SU-DHL-6 (cell line): ENCODE measurements at regions not wholly inside any gene's neighbourhood (a gene's known extent, or its start where the extent isn't known, plus 50 kb on each side); places are given as distances from the start of the nearest gene placed in this dataset.

Source experiments
- H2AFZ ChIP-seq: fragments of 200-600 bp; sonication (generic); 2 replicates; pipeline ENCODE4 v1.6.1; 2014; ENCODE audit warnings: low read depth, mild to moderate bottlenecking, moderate library complexity, mixed read lengths, antibody characterized with exemption, low read length; ENCODE audit not compliant: severe bottlenecking
- H3F3A ChIP-seq: fragments of 200-600 bp; shearing (Covaris generic); 2 replicates; pipeline ENCODE4 v1.6.0; 2016; ENCODE audit warnings: antibody characterized with exemption, mild to moderate bottlenecking; ENCODE audit not compliant: insufficient read depth
- H3K27ac ChIP-seq: fragments of 200-600 bp; sonication (generic); 2 replicates; pipeline ENCODE4 v1.5.1; 2016; ENCODE audit warnings: low read depth, mild to moderate bottlenecking, low read length, moderate library complexity, mixed read lengths
- H3K27me3 ChIP-seq: fragments of 200-600 bp; sonication (generic), shearing (Covaris generic); 2 replicates; pipeline ENCODE4 v1.6.0; 2014; ENCODE audit warnings: mild to moderate bottlenecking, low read length
- H3K36me3 ChIP-seq: fragments of 200-600 bp; sonication (generic); 2 replicates; pipeline ENCODE4 v1.6.1; 2014; ENCODE audit warnings: mild to moderate bottlenecking, low read length, mixed read lengths
- H3K4me2 ChIP-seq: fragments of 300-600, 200-600 bp; shearing (Covaris generic), sonication (generic); 2 replicates; pipeline ENCODE4 v1.6.0; 2014; ENCODE audit warnings: low read length, low read depth, mild to moderate bottlenecking; ENCODE audit not compliant: poor library complexity, severe bottlenecking
- H3K4me3 ChIP-seq: fragments of 200-600 bp; sonication (generic); 2 replicates; pipeline ENCODE4 v1.5.1; 2014; ENCODE audit warnings: antibody characterized with exemption, low read length, mild to moderate bottlenecking, mixed read lengths; ENCODE audit not compliant: insufficient read depth, poor library complexity, severe bottlenecking
- H3K79me2 ChIP-seq: fragments of 200-600 bp; sonication (generic); 2 replicates; pipeline ENCODE4 v1.6.1; 2014; ENCODE audit warnings: mild to moderate bottlenecking, low read length, moderate library complexity; ENCODE audit not compliant: insufficient read depth
- H3K9ac ChIP-seq: fragments of 200-600 bp; sonication (generic); 2 replicates; pipeline ENCODE4 v1.7.0; 2014; ENCODE audit warnings: mild to moderate bottlenecking, low read length
- H3K9me2 ChIP-seq: fragments of 200-600 bp; sonication (generic); replicated peaks from 2 replicates; pipeline ENCODE4 v1.6.1; 2014; ENCODE audit warnings: low read length; ENCODE audit not compliant: insufficient read depth
- H3K9me3 ChIP-seq: fragments of 200-600 bp; sonication (generic); 2 replicates; pipeline ENCODE4 v1.6.1; 2014; ENCODE audit warnings: low read length, mixed read lengths; ENCODE audit not compliant: insufficient read depth
- H4K20me1 ChIP-seq: fragments of 200-600 bp; sonication (generic); 2 replicates; pipeline ENCODE4 v1.6.1; 2014; ENCODE audit warnings: low read depth, mild to moderate bottlenecking, antibody characterized with exemption, low read length, moderate library complexity, mixed read lengths
- CTCF ChIP-seq: fragments of 200-600 bp; sonication (generic); IDR thresholded peaks from one replicate; pipeline ENCODE4 v1.5.1; 2017; ENCODE audit warnings: antibody characterized with exemption, mild to moderate bottlenecking, low read length, moderate library complexity; ENCODE audit not compliant: insufficient read depth, poor library complexity, severe bottlenecking
- EZH2phosphoT487 ChIP-seq: fragments of 200-600 bp; sonication (generic), shearing (Covaris generic); conservative IDR thresholded peaks from 2 replicates; pipeline ENCODE4 v1.6.1; 2018; ENCODE audit warnings: mild to moderate bottlenecking, antibody characterized with exemption, low read length, moderate library complexity, mixed read lengths

GRCh38 chr3:69647081-69647480 is 92.2 kb upstream of the MITF start:
- no peaks in the 10 kb centered on the region for H4K20me1 ChIP-seq
- H3K79me2 ChIP-seq: no peaks in the 10 kb centered on the region
- no peak overlapping the region for H3K4me3 ChIP-seq
- H3K36me3 ChIP-seq: no peaks in the 10 kb centered on the region
- no peaks in the 10 kb centered on the region for H3K9me3 ChIP-seq
- H3K27me3 ChIP-seq: no peaks in the 10 kb centered on the region
- no peak overlapping the region for H3K9ac ChIP-seq
- no peak overlapping the region for H2AFZ ChIP-seq
- H3K4me2 ChIP-seq: no peak overlapping the region
- H3F3A ChIP-seq: no peaks in the 10 kb centered on the region
- H3K27ac ChIP-seq: no peak overlapping the region
- H3K9me2 ChIP-seq: no peaks in the 10 kb centered on the region
- no peak for TF ChIP-seq CTCF
- no peak for TF ChIP-seq EZH2phosphoT487

GRCh38 chr3:69646287-69647067 is 92.8 kb upstream of the MITF start:
- Histone ChIP-seq H4K20me1 (no peaks in the 10 kb centered on the region), H3K36me3 (no peaks in the 10 kb centered on the region), H3K4me3 (no peak overlapping the region), H3K9me3 (no peaks in the 10 kb centered on the region), H3K27ac (no peak overlapping the region), H3K79me2 (no peaks in the 10 kb centered on the region), H2AFZ (no peak overlapping the region), H3F3A (no peaks in the 10 kb centered on the region), H3K9me2 (no peaks in the 10 kb centered on the region), H3K9ac (no peak overlapping the region), H3K27me3 (no peaks in the 10 kb centered on the region), H3K4me2 (no peak overlapping the region)
- no peak for TF ChIP-seq CTCF
- TF ChIP-seq EZH2phosphoT487: no peak

- H3K27me3 ChIP-seq: no peaks in the 10 kb centered on the region
- H3K9me3 ChIP-seq: no peaks in the 10 kb centered on the region
- H3K79me2 ChIP-seq: no peaks in the 10 kb centered on the region
- no peak overlapping the region for H3K9ac ChIP-seq
- H3K36me3 ChIP-seq: no peaks in the 10 kb centered on the region
- no peaks in the 10 kb centered on the region for H3K9me2 ChIP-seq
- no peaks in the 10 kb centered on the region for H3F3A ChIP-seq
- H3K27ac ChIP-seq: no peak overlapping the region
- H3K4me2 ChIP-seq: no peak overlapping the region
- H3K4me3 ChIP-seq: no peak overlapping the region
- TF ChIP-seq EZH2phosphoT487 (no peak), CTCF (no peak)
- no peaks in the 10 kb centered on the region for H4K20me1 ChIP-seq
- H2AFZ ChIP-seq: no peak overlapping the region
Measured at GRCh38 chr3:69642606-69643005, 96.7 kb upstream of the MITF start.
